ENCODE measurements at regions not wholly inside any gene's neighbourhood (a gene's known extent, or its start where the extent isn't known, plus 50 kb on each side); places are given as distances from the start of the nearest gene placed in this dataset.

- no peak for TF ChIP-seq CTCF (conservative IDR thresholded peaks at IDR 0.05; ENCODE audit: low read length)
- TF ChIP-seq EZH2phosphoT487 (IDR thresholded peaks at IDR 0.05; ENCODE audit: borderline replicate concordance, low read depth, low read length) = no peak
These were observed 144.9 kb upstream of the DMRT1 start for GRCh38 chr9:696332-697323.

Measured in OCI-LY7 (cell line).